GM19438 (cell line): ENCODE measurements at regions not wholly inside any gene's neighbourhood (a gene's known extent, or its start where the extent isn't known, plus 50 kb on each side); places are given as distances from the start of the nearest gene placed in this dataset.
A peak's percentile ranks its signal among the peaks of the same experiment; 100 is the strongest.

Experiments used
- ATAC-seq: cut with Tn5 transposase; IDR thresholded peaks from one replicate; pipeline ENCODE4 v1.9.1; 2021; ENCODE audit warnings: low read depth; ENCODE audit not compliant: unreplicated experiment

DNA sequence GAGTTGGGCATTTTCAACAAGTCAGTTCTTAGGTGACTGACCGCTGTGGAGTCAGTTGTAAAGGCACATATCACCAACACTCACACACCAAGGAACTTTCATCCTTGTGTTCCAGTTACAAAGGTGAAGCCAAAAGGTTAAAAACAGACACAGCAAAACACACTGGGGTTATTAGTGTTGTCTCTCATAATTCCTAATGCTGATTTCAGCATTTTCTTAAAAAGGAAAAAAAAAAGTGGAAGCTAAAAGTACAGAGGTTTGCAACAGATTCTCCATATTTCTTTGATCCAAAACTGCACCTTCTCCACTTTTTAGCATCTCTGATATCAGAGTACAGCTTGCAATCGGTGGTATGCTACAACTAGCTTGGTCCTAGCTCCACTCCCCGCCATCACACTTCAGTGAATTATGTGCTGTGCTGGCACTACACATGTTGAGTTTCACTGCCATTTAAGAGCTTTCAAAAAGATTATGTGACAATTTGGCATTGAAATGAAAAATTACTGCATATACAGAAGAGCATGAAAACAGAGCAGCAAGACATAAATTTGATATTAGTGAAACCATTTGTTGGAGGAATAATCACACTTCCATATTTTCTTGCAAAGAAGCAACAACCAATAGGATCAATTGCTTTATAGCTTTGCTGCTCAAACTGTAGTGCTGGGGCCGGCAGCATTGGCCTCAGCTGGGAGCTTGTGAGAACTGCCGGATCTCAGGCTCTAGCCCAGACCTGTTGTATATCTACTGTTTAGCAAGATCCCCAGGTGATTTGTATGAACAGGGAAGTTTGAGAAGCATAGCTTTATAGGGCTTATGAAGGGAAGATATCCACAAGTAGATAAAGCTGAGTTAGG is 62.3 kb upstream of the DAPL1 start:
- no peak for ATAC-seq

- no peak for ATAC-seq
These were observed 61.7 kb upstream of the DAPL1 start for GRCh38 chr2:158733430-158733755.

DNA sequence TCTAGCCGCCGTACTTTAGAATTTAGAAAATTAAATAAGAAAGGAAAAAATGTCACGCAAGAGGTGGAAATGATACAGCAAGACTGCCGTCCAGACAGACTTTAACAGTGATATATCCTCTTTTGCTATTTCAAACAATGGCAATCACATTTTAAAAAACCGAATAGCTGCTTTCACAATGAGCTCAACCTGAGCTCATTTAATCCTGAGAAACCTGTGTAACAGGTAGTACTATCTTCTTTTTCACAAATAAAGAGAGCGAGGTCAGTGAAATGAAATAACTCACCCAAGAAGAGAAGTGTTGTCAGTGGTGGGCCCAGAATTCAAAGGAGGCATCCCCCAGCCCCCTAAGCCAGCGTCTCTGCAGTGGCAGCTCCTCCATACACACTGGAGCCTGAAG is 60.7 kb upstream of the DAPL1 start:
- ATAC-seq: no peak

GRCh38 chr2:158735822-158736580 is 59.1 kb upstream of the DAPL1 start:
- no peak for ATAC-seq

DNA sequence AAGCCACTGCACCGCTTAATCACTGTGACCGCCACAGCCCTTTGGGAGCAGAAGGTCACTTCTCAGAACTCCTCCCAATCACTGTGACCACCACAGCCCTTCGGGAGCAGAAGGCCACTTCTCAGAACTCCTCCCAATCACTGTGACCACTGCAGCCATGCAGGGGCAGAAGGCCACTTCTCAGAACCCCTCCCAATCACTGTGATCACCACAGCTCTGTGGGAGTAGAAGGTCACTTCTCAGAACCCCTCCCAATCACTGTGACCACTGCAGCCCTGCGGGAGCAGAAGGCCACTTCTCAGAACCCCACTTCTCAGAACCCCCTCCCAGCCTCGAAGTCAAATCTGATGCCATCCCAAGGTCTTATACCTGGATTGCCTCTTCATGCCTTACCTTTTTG is 56.8 kb upstream of the DAPL1 start:
- ATAC-seq: no peak

- no peak for ATAC-seq
These were observed 55.0 kb upstream of the DAPL1 start for GRCh38 chr2:158740127-158740526.

- ATAC-seq: no peak
These were observed 54.5 kb upstream of the DAPL1 start for GRCh38 chr2:158740621-158741020.

DNA sequence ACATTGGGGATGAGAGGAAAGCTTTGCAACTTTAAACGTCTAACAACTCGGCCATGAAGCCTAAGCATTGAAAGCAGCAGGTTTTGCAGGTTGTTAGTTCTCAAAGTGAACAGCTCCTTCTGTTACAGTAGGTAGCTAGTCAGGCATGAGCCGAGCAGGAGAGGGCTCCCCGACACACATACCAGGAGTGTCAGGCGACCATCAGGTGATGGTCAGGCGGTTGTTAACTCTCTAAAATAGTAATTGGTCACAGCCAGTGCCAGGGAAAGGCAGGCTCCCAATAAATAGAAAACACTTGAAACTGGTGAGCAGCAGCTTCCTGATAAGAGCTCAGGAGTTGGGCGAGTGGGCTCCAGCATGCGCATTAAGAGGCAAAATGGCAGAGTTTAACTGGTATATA is 53.5 kb upstream of the DAPL1 start:
- no peak for ATAC-seq

GRCh38 chr2:158742536-158742935 is 52.6 kb upstream of the DAPL1 start:
- ATAC-seq: no peak

DNA sequence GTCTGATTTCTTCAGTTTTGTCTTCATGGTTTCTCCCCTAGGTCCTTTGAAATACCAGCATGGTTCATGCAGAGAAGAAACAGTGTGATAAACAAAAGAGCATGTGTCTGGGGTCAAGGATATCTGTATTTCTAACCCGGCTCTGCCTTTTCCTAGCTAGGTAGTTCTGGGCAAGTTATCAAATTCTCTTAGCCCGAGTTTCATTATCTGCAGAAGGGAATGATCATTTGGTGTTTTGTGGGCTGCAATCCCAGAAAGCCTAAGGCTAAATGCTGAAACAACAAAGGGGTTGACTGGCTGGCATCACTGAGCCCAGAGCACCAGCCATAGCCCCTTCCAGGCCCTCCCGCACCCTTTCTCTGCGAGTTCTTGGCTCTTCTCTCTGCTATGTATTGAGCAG is 51.7 kb upstream of the DAPL1 start:
- ATAC-seq: no peak

GRCh38 chr2:158743879-158744278 is 51.2 kb upstream of the DAPL1 start:
- ATAC-seq: no peak

DNA sequence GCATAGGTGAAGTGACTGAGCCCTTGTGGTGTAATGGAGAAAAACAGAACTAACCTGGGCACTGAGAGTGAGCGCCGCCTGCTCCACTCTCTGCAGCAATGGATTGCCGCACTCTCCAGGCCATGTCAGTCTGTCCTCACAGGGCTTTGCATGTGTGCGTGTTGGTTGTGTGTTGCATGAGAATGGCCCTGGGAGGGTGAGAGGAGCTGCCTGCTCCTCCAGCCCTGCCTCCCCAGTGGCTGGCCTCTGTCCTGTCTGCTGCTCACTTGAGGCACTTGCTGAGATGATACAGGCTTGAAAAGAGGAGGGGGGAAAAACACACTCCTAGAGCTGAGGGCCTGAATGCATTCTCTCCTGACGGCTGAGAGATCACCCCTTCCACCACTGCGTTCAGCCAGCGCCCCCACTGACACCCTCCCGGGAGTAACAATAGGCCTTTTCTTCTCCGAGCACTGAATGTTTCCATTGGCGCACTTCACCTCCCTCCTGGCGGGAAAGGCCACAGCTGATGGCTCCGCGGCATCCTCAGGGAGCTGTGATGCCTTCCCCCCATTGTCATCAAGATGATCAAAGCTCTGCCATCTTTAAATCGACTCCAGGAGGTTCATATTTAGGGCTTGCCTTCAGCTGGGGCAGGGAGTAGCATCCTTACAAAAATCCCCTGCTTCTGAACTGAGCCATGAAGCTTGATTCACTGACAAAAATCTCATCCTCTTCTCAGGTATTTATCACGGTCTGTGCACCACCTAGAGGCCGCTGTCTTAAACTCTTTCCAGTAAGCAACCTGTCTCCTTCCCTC is 49.9 kb upstream of the DAPL1 start:
- peak; percentile 61 for ATAC-seq
